ENCODE measurements at regions not wholly inside any gene's neighbourhood (a gene's known extent, or its start where the extent isn't known, plus 50 kb on each side); places are given as distances from the start of the nearest gene placed in this dataset.

DNA sequence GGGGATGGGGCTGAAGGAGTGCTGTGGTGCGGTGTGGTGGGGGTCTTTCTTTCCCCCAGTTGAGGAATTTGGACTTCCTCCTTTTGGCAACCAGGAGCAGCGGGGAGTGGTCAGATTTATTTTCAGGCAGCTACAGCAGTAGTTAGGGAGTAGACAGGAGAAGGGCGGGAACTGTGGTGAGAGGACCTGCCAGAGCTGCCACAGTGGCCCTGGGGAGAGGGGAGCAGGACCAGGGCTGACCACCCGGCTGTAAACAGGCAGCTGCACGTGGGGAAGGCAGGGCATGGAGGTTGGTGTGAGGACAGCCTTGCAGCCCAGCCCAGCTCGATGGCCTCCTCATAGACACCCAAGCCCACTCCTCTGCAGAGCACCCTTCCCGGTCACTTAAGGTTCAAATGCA, 197.2 kb downstream of the GLI2 start:
- CTCF ChIA-PET = interaction anchor here (1.7 kb wide), 1 partner anchor 15 kb away, joined by 5 read pairs; no protein-coding TSS in a partner anchor

More for the DNA sequence above, 197.2 kb downstream of the GLI2 start:
- Histone ChIP-seq H3K4me1 (ENCODE audit: control insufficient read depth, extremely low read depth, insufficient read depth, low read length) (no peaks in the 10 kb centered on the region), H3K36me3 (ENCODE audit: control insufficient read depth in 2 of 2, extremely low read depth in 1 of 2, insufficient read depth in 2 of 2, low read length in 2 of 2) (no peaks in the 10 kb centered on the region), H2AFZ (ENCODE audit: low read depth, low read length) (no peak overlapping the region), H3K9me3 (replicated peaks; ENCODE audit: control insufficient read depth, insufficient read depth, low read length) (no peaks in the 10 kb centered on the region), H3K4me3 (replicated peaks in 1 of 3; ENCODE audit: insufficient read depth in 1 of 3, low read depth in 1 of 3, low read length in 3 of 3) (no peak overlapping the region), H3K27ac (ENCODE audit: insufficient read depth, low read depth, low read length) (no peak overlapping the region), H3K9me1 (replicated peaks; ENCODE audit: control insufficient read depth, extremely low read depth, insufficient read depth, low read length) (no peaks in the 10 kb centered on the region), H3K4me2 (ENCODE audit: insufficient read depth, low read length) (no peak overlapping the region), H3K27me3 (ENCODE audit: control insufficient read depth in 2 of 2, insufficient read depth in 2 of 2, low read length in 2 of 2) (peaks cover 6 to 25% of the 10 kb centered on the region in 2 experiments), H4K20me1 (replicated peaks; ENCODE audit: control insufficient read depth, extremely low read depth, insufficient read depth, low read length) (no peaks in the 10 kb centered on the region), H3K9ac (replicated peaks; ENCODE audit: extremely low read depth, insufficient read depth, low read length) (no peak overlapping the region), H3K79me2 (ENCODE audit: control insufficient read depth, insufficient read depth, low read length) (no peaks in the 10 kb centered on the region)
- dilution Hi-C loops (cut with MboI; ENCODE audit: extremely low pct_ligation_motif_present, low sequenced_read_pairs) (no loop called here), intact Hi-C loops (cut with micrococcal nuclease) (no loop called here)
- TF ChIP-seq POLR2AphosphoS5 (IDR thresholded peaks at IDR 0.05; ENCODE audit: insufficient read depth, low read depth, low read length) (no peak), GATA2 (IDR thresholded peaks at IDR 0.05; ENCODE audit: insufficient read depth, insufficient read length, low read depth, low read length) (no peak), FOS (IDR thresholded peaks at IDR 0.05; ENCODE audit: borderline replicate concordance, insufficient read depth, low read length) (no peak), POLR2A (IDR thresholded peaks at IDR 0.05; ENCODE audit: low read depth, low read length) (no peak), JUN (IDR thresholded peaks at IDR 0.05; ENCODE audit: borderline replicate concordance, insufficient read depth, insufficient read length, low read depth) (no peak), EZH2 (IDR thresholded peaks at IDR 0.05; ENCODE audit: borderline replicate concordance, low read depth, low read length, severe bottlenecking) (no peak), MYC (IDR thresholded peaks at IDR 0.05; ENCODE audit: low read depth, low read length) (no peak)
- TF ChIP-seq, protein P1, sequence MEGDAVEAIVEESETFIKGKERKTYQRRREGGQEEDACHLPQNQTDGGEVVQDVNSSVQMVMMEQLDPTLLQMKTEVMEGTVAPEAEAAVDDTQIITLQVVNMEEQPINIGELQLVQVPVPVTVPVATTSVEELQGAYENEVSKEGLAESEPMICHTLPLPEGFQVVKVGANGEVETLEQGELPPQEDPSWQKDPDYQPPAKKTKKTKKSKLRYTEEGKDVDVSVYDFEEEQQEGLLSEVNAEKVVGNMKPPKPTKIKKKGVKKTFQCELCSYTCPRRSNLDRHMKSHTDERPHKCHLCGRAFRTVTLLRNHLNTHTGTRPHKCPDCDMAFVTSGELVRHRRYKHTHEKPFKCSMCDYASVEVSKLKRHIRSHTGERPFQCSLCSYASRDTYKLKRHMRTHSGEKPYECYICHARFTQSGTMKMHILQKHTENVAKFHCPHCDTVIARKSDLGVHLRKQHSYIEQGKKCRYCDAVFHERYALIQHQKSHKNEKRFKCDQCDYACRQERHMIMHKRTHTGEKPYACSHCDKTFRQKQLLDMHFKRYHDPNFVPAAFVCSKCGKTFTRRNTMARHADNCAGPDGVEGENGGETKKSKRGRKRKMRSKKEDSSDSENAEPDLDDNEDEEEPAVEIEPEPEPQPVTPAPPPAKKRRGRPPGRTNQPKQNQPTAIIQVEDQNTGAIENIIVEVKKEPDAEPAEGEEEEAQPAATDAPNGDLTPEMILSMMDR (IDR thresholded peaks at IDR 0.05; ENCODE audit: extremely low read depth in 1 of 2, insufficient read depth in 1 of 2, low read depth in 1 of 2, low read length in 2 of 2) = no peak
- TF ChIP-seq, protein P2, sequence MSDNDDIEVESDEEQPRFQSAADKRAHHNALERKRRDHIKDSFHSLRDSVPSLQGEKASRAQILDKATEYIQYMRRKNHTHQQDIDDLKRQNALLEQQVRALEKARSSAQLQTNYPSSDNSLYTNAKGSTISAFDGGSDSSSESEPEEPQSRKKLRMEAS (IDR thresholded peaks at IDR 0.05; ENCODE audit: insufficient read depth, insufficient read length) = no peak
- DNase-seq (ENCODE audit: low read depth, low spot score) (no peak), FAIRE-seq (no peak)
- POLR2A ChIA-PET = no interaction called here
- no TSS peak for BruUV-seq (replicated peaks)
